MCF 10A (cell line): ENCODE measurements at regions not wholly inside any gene's neighbourhood (a gene's known extent, or its start where the extent isn't known, plus 50 kb on each side); places are given as distances from the start of the nearest gene placed in this dataset.

Experiments used
- BruUV-seq: library from RNA; stranded (reverse); fragments of 400-500 nt; replicated peaks from 2 replicates; lab custom pipeline; 2021; lab: Mats Ljungman, UMichigan
- CTCF ChIA-PET: fragments of 300-600 bp; sonication (Branson Sonifier 250); formaldehyde crosslinking; extraction: SDS; loops from one replicate; lab custom pipeline; 2021; ENCODE audit warnings: antibody characterized with exemption, inconsistent platforms; lab: Yijun Ruan, JAX
- POLR2A ChIA-PET: fragments of 300-600, 350-650 bp; sonication (Branson Sonifier 250); formaldehyde crosslinking; extraction: SDS; loops from one replicate; lab custom pipeline; 2020; ENCODE audit warnings: antibody characterized with exemption, inconsistent platforms; lab: Yijun Ruan, JAX
- DNase-seq: peaks from one replicate; pipeline ENCODE4 v3.0.0-alpha.2; 2018; ENCODE audit not compliant: unreplicated experiment
- H3K27ac Mint-ChIP-seq: one replicate; pipeline ENCODE4 v1.8.0; 2022; ENCODE audit warnings: mild to moderate bottlenecking, low read depth, mixed read lengths; ENCODE audit not compliant: unreplicated experiment
- H3K27me3 Mint-ChIP-seq: one replicate; pipeline ENCODE4 v1.8.0; 2022; ENCODE audit warnings: mixed read lengths; ENCODE audit not compliant: insufficient read depth, unreplicated experiment
- H3K36me3 Mint-ChIP-seq: one replicate; pipeline ENCODE4 v1.8.0; 2022; ENCODE audit warnings: mild to moderate bottlenecking, moderate library complexity, mixed read lengths; ENCODE audit not compliant: insufficient read depth, unreplicated experiment
- H3K4me1 Mint-ChIP-seq: one replicate; pipeline ENCODE4 v1.8.0; 2022; ENCODE audit warnings: mixed read lengths; ENCODE audit not compliant: insufficient read depth, unreplicated experiment
- H3K4me3 Mint-ChIP-seq: one replicate; pipeline ENCODE4 v1.8.0; 2022; ENCODE audit warnings: mild to moderate bottlenecking, moderate library complexity, mixed read lengths; ENCODE audit not compliant: unreplicated experiment
- H3K9me3 Mint-ChIP-seq: one replicate; pipeline ENCODE4 v1.8.0; 2022; ENCODE audit warnings: mixed read lengths; ENCODE audit not compliant: unreplicated experiment
- CTCF ChIP-seq: fragments of 200-600 bp; IDR thresholded peaks from one replicate; pipeline ENCODE4 v1.8.0; 2022; ENCODE audit warnings: antibody characterized with exemption, mild to moderate bottlenecking; ENCODE audit not compliant: unreplicated experiment
- intact Hi-C: fragments of 100-400 bp; cut with micrococcal nuclease; formaldehyde crosslinking; loops from 2 replicates; pipeline ENCODE4 v1.14.1; 2022

- POLR2A ChIA-PET, result no interaction called here
- TF ChIP-seq CTCF, result no peak
- H3K36me3 Mint-ChIP-seq, result no peaks in the 10 kb centered on the region
- DNase-seq, result no peak
- BruUV-seq, result no TSS peak
- no peaks in the 10 kb centered on the region for H3K4me1 Mint-ChIP-seq
- CTCF ChIA-PET, result no interaction called here
- H3K9me3 Mint-ChIP-seq, result no peaks in the 10 kb centered on the region
- no peaks in the 10 kb centered on the region for H3K27me3 Mint-ChIP-seq
- intact Hi-C loops, result no loop called here
- H3K4me3 Mint-ChIP-seq, result no peak overlapping the region
- H3K27ac Mint-ChIP-seq, result no peak overlapping the region
Observed at GRCh38 chr18:14958701-14959100, 210.7 kb downstream of the ANKRD30B start.

GRCh38 chr18:14959550-14959949 is 211.6 kb downstream of the ANKRD30B start:
- Mint-ChIP-seq H3K36me3 (no peaks in the 10 kb centered on the region), H3K9me3 (no peaks in the 10 kb centered on the region), H3K4me3 (no peak overlapping the region), H3K4me1 (no peaks in the 10 kb centered on the region), H3K27ac (no peak overlapping the region), H3K27me3 (no peaks in the 10 kb centered on the region)
- DNase-seq, result no peak
- ChIA-PET POLR2A (no interaction called here), CTCF (no interaction called here)
- no peak for TF ChIP-seq CTCF
- BruUV-seq, result no TSS peak
- intact Hi-C loops, result no loop called here

DNA sequence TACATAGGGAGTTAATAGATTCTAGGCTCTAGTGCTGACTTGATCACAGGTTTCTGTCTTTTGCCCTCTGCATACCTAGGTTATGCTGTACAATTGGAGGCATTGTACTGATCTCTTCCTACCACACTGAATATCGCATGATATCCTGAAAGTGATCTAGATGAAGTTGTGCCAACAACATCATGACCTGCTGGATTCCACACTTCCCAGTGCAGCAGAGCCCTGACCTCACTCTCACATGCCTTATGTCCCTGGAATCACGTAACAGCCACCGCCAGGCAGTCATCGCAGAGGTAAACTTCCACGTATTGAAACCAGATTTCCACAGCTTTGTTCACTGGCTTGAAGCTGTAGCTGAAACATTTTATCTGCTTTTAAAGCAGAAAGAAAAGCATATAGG is 214.0 kb downstream of the ANKRD30B start:
- no peaks in the 10 kb centered on the region for H3K9me3 Mint-ChIP-seq

DNA sequence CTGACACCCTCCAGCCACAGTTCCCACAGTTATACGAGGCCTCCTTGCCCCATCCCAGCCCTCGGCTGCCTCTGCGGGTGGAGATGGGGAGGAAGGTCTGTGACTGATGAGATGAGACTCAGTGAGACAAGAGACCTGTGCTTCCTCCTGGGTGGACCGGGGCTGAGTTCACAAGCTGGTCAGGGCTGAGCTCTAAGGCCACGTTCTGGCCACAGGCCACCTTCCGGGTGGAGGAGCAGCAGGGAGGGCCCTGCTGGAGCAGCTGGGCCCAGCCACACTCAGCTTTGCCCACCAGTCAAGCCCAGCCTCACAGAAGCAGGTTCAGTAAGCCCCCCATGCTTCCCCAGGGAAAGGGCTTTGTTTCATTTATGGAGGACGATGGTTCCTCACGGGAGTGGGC is 214.7 kb downstream of the ANKRD30B start:
- BruUV-seq, result no TSS peak
- Mint-ChIP-seq H3K4me1 (no peaks in the 10 kb centered on the region), H3K36me3 (no peaks in the 10 kb centered on the region), H3K4me3 (no peak overlapping the region), H3K27ac (no peak overlapping the region), H3K9me3 (no peaks in the 10 kb centered on the region), H3K27me3 (no peaks in the 10 kb centered on the region)
- ChIA-PET POLR2A (no interaction called here), CTCF (no interaction called here)
- DNase-seq, result no peak
- TF ChIP-seq CTCF, result no peak
- intact Hi-C loops, result no loop called here

More for the DNA sequence above, 214.0 kb downstream of the ANKRD30B start:
- Mint-ChIP-seq H3K36me3 (no peaks in the 10 kb centered on the region), H3K27me3 (no peaks in the 10 kb centered on the region), H3K4me1 (no peaks in the 10 kb centered on the region), H3K27ac (no peak overlapping the region), H3K4me3 (no peak overlapping the region)
- no peak for TF ChIP-seq CTCF
- no peak for DNase-seq
- ChIA-PET POLR2A (no interaction called here), CTCF (no interaction called here)
- intact Hi-C loops, result no loop called here
- no TSS peak for BruUV-seq
